ENCODE measurements at regions not wholly inside any gene's neighbourhood (a gene's known extent, or its start where the extent isn't known, plus 50 kb on each side); places are given as distances from the start of the nearest gene placed in this dataset.

- H3K4me1 ChIP-seq (ENCODE audit: control insufficient read depth, insufficient read depth, low read length), result no peaks in the 10 kb centered on the region
- no peak overlapping the region for H3K4me3 ChIP-seq (ENCODE audit: low read length)
- no peaks in the 10 kb centered on the region for H3K36me3 ChIP-seq (ENCODE audit: control insufficient read depth, insufficient read depth, low read length)
- DNase-seq, result no peak
- WGBS, 2 experiments (ENCODE audit: insufficient coverage in 1 of 2, insufficient read length in 1 of 2), result 91% methylated on average over 1 of the region's 1 CpG; no CpG with 5 or more reads in 1 of the 2 experiments
- H3K9me3 ChIP-seq (ENCODE audit: control insufficient read depth, low read length), result no peaks in the 10 kb centered on the region
- H3K27ac ChIP-seq (ENCODE audit: low read depth, low read length), result no peak overlapping the region
- H3K9me3 Mint-ChIP-seq, result no peaks in the 10 kb centered on the region
- no peaks in the 10 kb centered on the region for H3K4me1 Mint-ChIP-seq
- no peak overlapping the region for H3K9ac ChIP-seq (ENCODE audit: extremely low read depth, low read length, poor library complexity, severe bottlenecking)
- no peaks in the 10 kb centered on the region for H3K27me3 Mint-ChIP-seq (ENCODE audit: insufficient read depth)
- H3K4me3 Mint-ChIP-seq, result no peak overlapping the region
- no peak overlapping the region for H3K27ac Mint-ChIP-seq
- no peaks in the 10 kb centered on the region for H3K27me3 ChIP-seq (ENCODE audit: control insufficient read depth, insufficient read depth, low read length, poor library complexity, severe bottlenecking)
- TF ChIP-seq CTCF (conservative IDR thresholded peaks at IDR 0.05), result no peak
- no peaks in the 10 kb centered on the region for H3K36me3 Mint-ChIP-seq (ENCODE audit: low read depth)
These were observed 583.1 kb downstream of the EFNB2 start for GRCh38 chr13:105952233-105952972.

- DNase-seq, result no peak
- no peaks in the 10 kb centered on the region for H3K9me3 Mint-ChIP-seq
- TF ChIP-seq CTCF (conservative IDR thresholded peaks at IDR 0.05), result no peak
- no peak overlapping the region for H3K4me3 Mint-ChIP-seq
- H3K27ac ChIP-seq (ENCODE audit: low read depth, low read length), result no peak overlapping the region
- no peaks in the 10 kb centered on the region for H3K36me3 ChIP-seq (ENCODE audit: control insufficient read depth, insufficient read depth, low read length)
- 83 to 86% methylated on average over 2 to 3 of the region's 3 CpGs for WGBS, 2 experiments (ENCODE audit: insufficient coverage in 1 of 2, insufficient read length in 1 of 2)
- H3K27ac Mint-ChIP-seq, result peak overlapping the region; percentile 56
- no peaks in the 10 kb centered on the region for H3K4me1 ChIP-seq (ENCODE audit: control insufficient read depth, insufficient read depth, low read length)
- no peaks in the 10 kb centered on the region for H3K9me3 ChIP-seq (ENCODE audit: control insufficient read depth, low read length)
- no peaks in the 10 kb centered on the region for H3K4me1 Mint-ChIP-seq
- H3K27me3 Mint-ChIP-seq (ENCODE audit: insufficient read depth), result no peaks in the 10 kb centered on the region
- no peak overlapping the region for H3K9ac ChIP-seq (ENCODE audit: extremely low read depth, low read length, poor library complexity, severe bottlenecking)
- no peaks in the 10 kb centered on the region for H3K36me3 Mint-ChIP-seq (ENCODE audit: low read depth)
- no peak overlapping the region for H3K4me3 ChIP-seq (ENCODE audit: low read length)
- no peaks in the 10 kb centered on the region for H3K27me3 ChIP-seq (ENCODE audit: control insufficient read depth, insufficient read depth, low read length, poor library complexity, severe bottlenecking)
These were observed 587.3 kb downstream of the EFNB2 start for GRCh38 chr13:105948143-105948542.

- Mint-ChIP-seq H3K9me3 (peaks cover 3% of the 10 kb centered on the region), H3K27ac (no peak overlapping the region), H3K4me3 (no peak overlapping the region), H3K4me1 (no peaks in the 10 kb centered on the region), H3K36me3 (ENCODE audit: low read depth) (no peaks in the 10 kb centered on the region), H3K27me3 (ENCODE audit: insufficient read depth) (peaks cover 3% of the 10 kb centered on the region)
- Histone ChIP-seq H3K27me3 (ENCODE audit: control insufficient read depth, insufficient read depth, low read length, poor library complexity, severe bottlenecking) (no peaks in the 10 kb centered on the region), H3K9me3 (ENCODE audit: control insufficient read depth, low read length) (no peaks in the 10 kb centered on the region), H3K4me3 (ENCODE audit: low read length) (no peak overlapping the region), H3K9ac (ENCODE audit: extremely low read depth, low read length, poor library complexity, severe bottlenecking) (no peak overlapping the region), H3K36me3 (ENCODE audit: control insufficient read depth, insufficient read depth, low read length) (no peaks in the 10 kb centered on the region), H3K4me1 (ENCODE audit: control insufficient read depth, insufficient read depth, low read length) (no peaks in the 10 kb centered on the region), H3K27ac (ENCODE audit: low read depth, low read length) (no peak overlapping the region)
- TF ChIP-seq CTCF (conservative IDR thresholded peaks at IDR 0.05), result no peak
- no peak for DNase-seq
- WGBS, 2 experiments (ENCODE audit: insufficient coverage in 1 of 2, insufficient read length in 1 of 2), result 100% methylated on average over 1 of the region's 1 CpG; no CpG with 5 or more reads in 1 of the 2 experiments
These were observed 594.6 kb downstream of the EFNB2 start for GRCh38 chr13:105940882-105941281.

All from endodermal cell (in vitro differentiated cells).